ENCODE measurements at regions not wholly inside any gene's neighbourhood (a gene's known extent, or its start where the extent isn't known, plus 50 kb on each side); places are given as distances from the start of the nearest gene placed in this dataset.
"Not testable (repeated sequence)": the region's sequence is repeated elsewhere in the genome, so short reads cannot be mapped to it uniquely, and the experiment has no call there.

DNA sequence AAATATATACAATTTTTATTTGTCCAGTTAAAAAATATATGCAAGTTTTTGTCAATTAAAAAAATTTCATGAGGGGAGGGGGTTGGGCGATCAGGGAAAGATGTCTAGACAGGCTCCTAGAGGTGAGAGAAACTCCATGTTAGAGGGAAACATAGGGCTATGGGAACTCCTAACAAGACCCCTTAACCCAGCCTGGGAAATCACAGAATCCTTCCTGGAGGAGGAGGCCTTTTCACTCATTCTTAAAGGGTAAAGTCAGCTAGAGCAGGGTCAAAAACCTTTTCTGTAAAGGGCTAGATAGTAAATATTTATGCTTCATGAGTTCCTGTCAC lies 75.9 kb upstream of the PTPN1 start:
- DNase-seq: no peak

- no peak for DNase-seq
Measured at GRCh38 chr20:50434653-50435396, 75.4 kb upstream of the PTPN1 start.

- no peak for DNase-seq
Measured at GRCh38 chr20:50435397-50436051, 74.7 kb upstream of the PTPN1 start.

DNA sequence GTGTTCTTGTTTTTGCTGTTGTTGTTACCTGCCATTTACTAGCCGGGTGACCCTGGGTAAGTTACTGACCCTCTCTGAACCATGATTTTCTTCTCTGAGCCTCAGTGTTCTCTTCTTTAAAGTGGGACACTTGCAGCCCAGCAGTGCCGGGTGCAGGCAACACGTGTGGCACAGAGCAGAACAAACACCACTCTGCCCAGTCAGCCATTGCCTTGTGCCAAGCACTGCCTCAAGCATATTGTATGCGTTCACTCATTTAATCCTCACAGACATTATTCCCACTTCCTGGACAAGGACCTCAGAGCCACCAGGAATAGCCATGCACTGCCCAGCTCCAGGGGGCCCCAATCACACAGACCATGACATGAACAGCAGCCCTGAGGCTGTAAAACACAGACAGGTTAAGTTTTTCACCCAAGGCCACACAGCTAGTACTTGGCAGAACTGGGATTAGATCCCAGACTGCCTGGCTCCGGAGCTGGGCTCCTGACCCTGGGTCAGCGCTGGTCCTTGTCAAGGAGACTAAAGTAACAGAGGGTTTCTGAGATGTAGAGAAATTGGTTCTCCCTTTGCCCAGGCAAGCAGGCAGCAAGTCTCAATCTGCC lies 74.0 kb upstream of the PTPN1 start:
- DNase-seq: no peak

GRCh38 chr20:50436696-50437095 lies 73.5 kb upstream of the PTPN1 start:
- no peak for DNase-seq

GRCh38 chr20:50438986-50439407 lies 71.2 kb upstream of the PTPN1 start:
- DNase-seq: no peak

DNA sequence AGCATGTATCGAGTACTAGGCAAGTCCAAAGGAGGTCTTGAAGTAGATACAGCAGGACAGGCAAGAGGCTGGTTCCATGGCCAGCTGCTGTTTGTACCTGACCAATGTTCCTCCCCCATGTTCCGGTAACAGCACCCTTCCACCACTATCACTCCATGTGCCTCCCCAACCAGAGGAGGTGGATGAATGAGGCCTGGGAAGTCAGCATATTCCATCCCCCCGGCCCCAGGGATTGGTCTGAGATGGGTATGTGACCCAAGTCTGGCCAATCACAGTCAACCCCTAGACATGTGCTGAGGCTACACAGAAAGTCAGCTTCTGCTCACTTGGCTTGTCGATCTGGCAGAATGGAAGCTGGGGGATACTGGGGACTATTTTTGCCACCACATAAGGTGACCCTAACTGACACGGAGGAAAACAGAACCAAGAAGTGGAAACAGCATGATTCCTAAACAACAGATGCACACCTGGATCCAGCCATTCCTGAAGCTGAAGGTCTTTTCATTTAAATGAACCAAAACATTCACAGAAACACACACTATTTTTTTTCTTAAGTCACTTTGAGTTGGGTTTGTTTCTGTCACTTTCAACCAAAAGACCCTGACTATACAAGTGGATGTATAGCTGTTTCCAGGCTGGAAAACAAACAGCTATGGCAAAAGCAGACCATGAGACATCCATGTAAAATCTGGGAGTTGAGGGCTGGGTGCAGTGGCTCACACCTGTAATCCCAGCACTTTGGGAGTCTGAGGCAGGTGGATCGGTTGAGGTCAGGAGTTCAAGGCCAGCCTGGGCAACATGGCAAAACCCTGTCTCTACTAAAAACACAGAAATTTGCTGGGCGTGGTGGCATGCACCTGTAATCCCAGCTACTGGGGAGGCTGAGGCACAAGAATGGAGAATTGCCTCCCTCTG lies 70.4 kb upstream of the PTPN1 start:
- DNase-seq: no peak

- no peak for DNase-seq
Measured at GRCh38 chr20:50442512-50442911, 67.7 kb upstream of the PTPN1 start.

- DNase-seq: no peak
Measured at GRCh38 chr20:50445354-50446151, 64.6 kb upstream of the PTPN1 start.

DNA sequence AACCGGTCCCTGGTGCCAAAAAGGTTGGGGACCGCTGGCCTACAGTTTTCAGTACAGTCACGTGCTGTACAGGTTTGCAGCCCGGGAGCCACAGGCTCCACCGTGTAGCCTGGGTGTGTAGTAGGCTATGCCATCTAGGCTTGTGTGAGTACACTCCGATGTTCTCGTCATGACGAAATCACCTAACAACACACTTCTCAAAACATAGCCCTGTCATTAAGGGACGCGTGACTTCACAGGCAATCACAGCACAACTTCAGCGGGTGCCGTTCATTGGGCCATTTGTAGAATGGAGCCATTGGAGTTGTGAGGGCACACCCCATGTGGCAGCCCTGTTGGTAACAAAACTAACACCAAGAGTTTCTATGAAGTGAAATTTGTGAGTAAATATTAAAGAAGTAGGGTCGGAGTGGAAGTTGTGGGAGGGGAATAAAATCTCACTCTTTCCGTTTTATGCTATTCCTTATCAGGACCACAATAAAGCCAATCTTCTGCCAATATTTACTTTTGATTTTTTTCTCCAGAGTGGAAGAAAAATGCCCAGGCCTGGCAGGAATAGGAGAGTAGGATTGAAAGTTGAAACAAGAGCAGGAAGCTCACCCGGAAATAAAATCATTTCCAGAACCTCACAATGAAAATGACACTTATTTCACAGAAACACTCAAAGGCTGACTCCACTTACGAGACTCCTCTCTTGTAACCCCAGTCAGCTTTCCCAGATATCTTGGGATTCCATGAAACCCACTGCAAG lies 63.7 kb upstream of the PTPN1 start:
- DNase-seq: no peak

DNA sequence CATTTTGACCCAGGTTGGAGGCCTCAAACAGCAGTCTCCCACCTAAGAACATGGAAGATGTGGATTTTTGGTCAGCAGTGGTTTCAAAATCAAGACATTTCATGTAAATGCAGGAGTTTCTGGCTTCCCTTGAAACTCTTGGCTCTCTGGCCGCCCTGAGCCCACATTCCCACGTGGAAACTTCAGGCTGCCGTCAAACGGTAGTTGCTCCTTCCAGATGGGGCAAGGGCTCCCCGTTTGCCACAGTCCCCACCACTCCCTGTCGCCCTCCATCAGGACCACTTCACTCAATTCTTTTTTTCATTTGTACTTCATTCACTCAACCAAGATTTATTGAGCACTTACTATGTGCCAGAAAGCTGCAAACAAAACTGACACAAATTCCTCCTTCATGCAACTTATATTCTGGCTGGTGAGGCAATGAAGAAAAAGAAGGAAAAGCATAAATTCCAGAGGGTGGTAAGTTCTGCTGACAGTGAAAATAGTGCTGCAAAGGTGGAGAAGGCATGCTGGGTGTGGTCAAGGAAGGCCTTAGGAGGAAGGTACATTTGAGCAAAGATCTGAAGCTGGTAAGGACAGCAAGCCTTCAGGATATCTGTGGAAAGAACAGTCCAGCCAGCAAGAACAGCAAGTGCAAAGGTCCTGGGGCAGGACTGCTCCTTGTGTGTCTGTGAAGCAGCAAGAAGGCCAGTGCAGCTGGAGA lies 62.9 kb upstream of the PTPN1 start:
- no peak for DNase-seq

- no peak for DNase-seq
Measured at GRCh38 chr20:50447817-50448216, 62.4 kb upstream of the PTPN1 start.

DNA sequence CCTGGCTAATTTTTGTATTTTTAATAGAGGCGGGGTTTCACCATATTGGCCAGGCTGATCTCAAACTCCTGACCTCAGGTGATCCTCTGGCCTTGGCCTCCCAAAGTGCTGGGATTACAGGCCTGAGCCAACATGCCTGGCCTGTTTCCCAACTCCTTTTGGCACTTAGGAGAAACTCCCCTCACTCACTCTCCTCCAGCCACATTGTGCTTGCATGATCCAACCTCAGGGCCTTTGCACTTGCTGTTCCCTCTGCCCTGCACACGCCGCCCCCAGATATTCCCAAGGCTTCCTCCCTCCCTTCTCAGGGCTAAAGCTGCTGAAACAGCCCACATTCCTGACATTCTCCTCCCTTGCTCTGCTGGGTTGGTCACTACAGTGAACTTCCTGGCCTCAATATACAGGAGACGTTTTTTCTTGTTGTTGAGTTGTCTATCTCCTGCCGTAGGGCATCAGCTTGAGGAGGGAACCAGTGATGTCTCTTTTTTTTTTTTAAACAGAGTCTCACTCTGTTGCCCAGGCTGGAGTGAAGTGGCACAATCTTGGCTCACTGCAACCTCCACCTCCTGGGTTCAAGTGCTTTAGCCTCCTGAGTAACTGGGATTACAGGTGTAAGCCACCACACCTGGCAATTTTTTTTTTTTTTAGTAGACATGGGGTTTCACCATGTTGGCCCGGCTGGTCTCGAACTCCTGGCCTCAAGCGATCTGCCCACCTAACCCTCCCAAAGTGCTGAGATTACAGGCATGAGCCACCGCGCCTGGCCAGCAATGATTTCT lies 61.4 kb upstream of the PTPN1 start:
- not testable (repeated sequence) for DNase-seq

GRCh38 chr20:50449738-50450492 lies 60.3 kb upstream of the PTPN1 start:
- no peak for DNase-seq

DNA sequence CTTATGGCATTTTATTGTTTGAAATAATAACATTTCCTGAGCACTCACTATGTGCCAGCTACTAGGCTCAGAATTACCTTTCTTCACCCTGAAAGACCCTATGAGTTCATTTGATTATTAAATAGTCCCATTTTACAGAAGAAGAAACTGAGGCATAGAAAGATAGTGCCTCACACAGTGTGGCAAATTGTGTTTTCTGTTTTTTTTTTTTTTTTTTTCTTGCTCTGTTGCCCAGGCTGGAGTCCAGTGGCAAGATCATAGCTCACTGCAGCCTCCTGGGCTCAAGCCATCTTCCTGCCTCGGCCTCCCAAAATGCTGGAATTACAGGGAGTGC lies 59.7 kb upstream of the PTPN1 start:
- no peak for DNase-seq

- DNase-seq: no peak
Measured at GRCh38 chr20:50450881-50451752, 59.1 kb upstream of the PTPN1 start.

DNA sequence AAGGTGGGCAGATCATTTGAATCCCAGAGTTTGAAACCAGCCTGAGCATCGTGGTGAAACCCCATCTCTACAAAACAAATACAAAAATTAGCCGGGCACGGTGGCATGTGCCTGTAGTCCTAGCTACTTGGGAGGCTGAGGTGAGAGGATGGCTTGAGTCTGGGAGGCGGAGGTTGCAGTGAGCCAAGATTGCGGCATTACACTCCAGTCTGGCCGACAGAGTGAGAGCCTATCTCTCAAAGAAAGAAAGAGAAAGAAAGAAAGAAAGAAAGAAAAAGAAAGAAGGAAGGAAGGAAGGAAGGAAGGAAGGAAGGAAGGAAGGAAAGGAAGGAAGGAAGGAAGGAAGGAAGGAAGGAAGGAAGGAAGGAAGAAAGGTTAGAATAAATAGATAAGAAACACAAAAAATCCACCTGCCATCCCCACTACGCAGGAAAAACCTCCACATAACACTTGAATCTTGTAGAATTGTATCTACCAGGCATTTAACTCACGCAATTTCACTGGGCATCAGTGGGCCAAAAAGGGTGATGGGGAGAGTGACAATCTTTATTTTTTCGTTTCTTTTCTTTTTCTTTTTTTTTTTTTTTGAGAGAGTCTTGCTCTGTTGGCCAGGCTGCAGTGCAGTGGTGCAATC lies 58.3 kb upstream of the PTPN1 start:
- DNase-seq: not testable (repeated sequence)

All from NCI-H1092 (cell line).